K562 (cell line): ENCODE measurements at regions not wholly inside any gene's neighbourhood (a gene's known extent, or its start where the extent isn't known, plus 50 kb on each side); places are given as distances from the start of the nearest gene placed in this dataset.

Experiments used
- ATAC-seq: fragments of 200-7000 bp; cut with Tn5 transposase; 3 replicates; pipeline ENCODE4 v1.9.1; 2020; ENCODE audit warnings: moderate library complexity
- BruUV-seq: library from RNA; stranded (reverse); fragments of 400-500 nt; replicated peaks from 2 replicates; lab custom pipeline; 2021; lab: Mats Ljungman, UMichigan
- CTCF ChIA-PET: fragments of 300-600 bp; formaldehyde crosslinking; extraction: SDS; loops from one replicate; lab custom pipeline; 2021; ENCODE audit warnings: low intra/inter-chr PET ratio; lab: Yijun Ruan, JAX
- POLR2A ChIA-PET: fragments of 300-600, 350-650 bp; sonication (Branson Sonifier 250); formaldehyde crosslinking; extraction: SDS; loops from one replicate; lab custom pipeline; 2021; ENCODE audit warnings: antibody characterized with exemption, inconsistent platforms; lab: Yijun Ruan, JAX
- DNase-seq, 4 experiments: peaks; one replicate each; pipeline versions ENCODE4 v3.0.0 to v3.0.0-alpha.2; 2011 to 2018; ENCODE audit warnings: low spot score in 3 of 4, mixed read lengths in 3 of 4; ENCODE audit errors: extremely low read depth in 1 of 4
- FAIRE-seq: peaks from 2 replicates; lab custom pipeline; 2011; peaks lifted over from hg19 to GRCh38; lab: Jason Lieb, UNC
- H2AFZ ChIP-seq: 2 replicates; pipeline ENCODE4 v1.6.0; 2011; ENCODE audit warnings: low read depth, low read length, control low read depth, inconsistent platforms
- H3K27ac ChIP-seq: fragments of 200-600 bp; 3 replicates; pipeline ENCODE4 v1.8.0; 2011; ENCODE audit warnings: low read depth, mild to moderate bottlenecking, control low read depth, inconsistent platforms, low read length, moderate library complexity, mixed read lengths; ENCODE audit errors: extremely low read depth
- H3K27me3 ChIP-seq, 2 experiments: fragments of 300-600 bp in 1 of 2; 2 replicates in 1 of 2; 3 replicates in 1 of 2; pipeline versions ENCODE4 v1.6.0 to v1.8.0; 2011; ENCODE audit warnings: inconsistent platforms in 2 of 2, low read length in 2 of 2, mild to moderate bottlenecking in 1 of 2, mixed read lengths in 1 of 2, moderate library complexity in 1 of 2; ENCODE audit not compliant: control insufficient read depth in 2 of 2, insufficient read depth in 2 of 2
- H3K36me3 ChIP-seq: fragments of 300-600 bp; 3 replicates; pipeline ENCODE4 v1.8.0; 2011; ENCODE audit warnings: mild to moderate bottlenecking, low read length, inconsistent platforms; ENCODE audit not compliant: control insufficient read depth, insufficient read depth
- H3K4me1 ChIP-seq, 2 experiments: fragments of 200-600 bp in 1 of 2; replicated peaks in 1 of 2; 2 replicates in 1 of 2; 3 replicates in 1 of 2; pipeline versions ENCODE4 v1.5.1 to v1.8.0; 2011; ENCODE audit warnings: inconsistent platforms in 2 of 2, low read length in 2 of 2, mild to moderate bottlenecking in 1 of 2, mixed read lengths in 1 of 2, moderate library complexity in 1 of 2; ENCODE audit not compliant: control insufficient read depth in 2 of 2, insufficient read depth in 2 of 2
- H3K4me2 ChIP-seq: 2 replicates; pipeline ENCODE4 v1.6.1; 2011; ENCODE audit warnings: low read length, control low read depth, inconsistent platforms, mixed read lengths; ENCODE audit not compliant: insufficient read depth
- H3K4me3 ChIP-seq: fragments of 200-600 bp; sonication (generic), shearing (Covaris generic); 2 replicates; pipeline ENCODE4 v1.5.1; 2016; ENCODE audit warnings: control low read depth, inconsistent platforms
- H3K79me2 ChIP-seq: fragments of 200-600 bp; 3 replicates; pipeline ENCODE4 v1.8.0; 2011; ENCODE audit warnings: low read length, inconsistent platforms; ENCODE audit not compliant: control insufficient read depth, insufficient read depth
- H3K9ac ChIP-seq, 2 experiments: 2 replicates each; pipeline versions ENCODE4 v1.6.0 to v1.6.1; 2011; ENCODE audit warnings: low read depth in 2 of 2, low read length in 2 of 2, control low read depth in 1 of 2, inconsistent platforms in 1 of 2, mild to moderate bottlenecking in 1 of 2, mixed read lengths in 1 of 2; ENCODE audit not compliant: insufficient read depth in 1 of 2
- H3K9me1 ChIP-seq: one replicate; pipeline ENCODE4 v1.6.0; 2011; ENCODE audit warnings: inconsistent platforms, mild to moderate bottlenecking, low read length, moderate library complexity; ENCODE audit not compliant: control insufficient read depth, insufficient read depth
- H3K9me3 ChIP-seq: replicated peaks from 2 replicates; pipeline ENCODE4 v1.5.1; 2011; ENCODE audit warnings: low read depth, low read length, inconsistent platforms; ENCODE audit not compliant: control insufficient read depth, insufficient read depth
- H4K20me1 ChIP-seq: replicated peaks from 2 replicates; pipeline ENCODE4 v1.6.1; 2011; ENCODE audit warnings: low read length, inconsistent platforms, mixed read lengths; ENCODE audit not compliant: control insufficient read depth, insufficient read depth
- DDX20 ChIP-seq: fragments of 450-650 bp; IDR thresholded peaks from 2 replicates; pipeline ENCODE4 v1.6.1; 2016; ENCODE audit warnings: missing genetic modification characterization, low read depth, mild to moderate bottlenecking, missing compliant biosample characterization, moderate library complexity
- E2F8 ChIP-seq: fragments of 450-650 bp; IDR thresholded peaks from 2 replicates; pipeline ENCODE4 v1.7.1; 2018; ENCODE audit warnings: mild to moderate bottlenecking, low read depth; ENCODE audit not compliant: partially characterized antibody
- ZNF764 ChIP-seq: fragments of 250-450 bp; sonication (Bioruptor Pico); IDR thresholded peaks from 2 replicates; pipeline ENCODE4 v1.4.0; 2020; ENCODE audit warnings: low read depth, mild to moderate bottlenecking, moderate library complexity
- WGBS: fragments of 100-300 bp; shearing (Covaris generic); methylation state at CpG from one replicate; pipeline ENCODE4 v1.1.6; 2016; ENCODE audit warnings: low coverage, mixed read lengths; ENCODE audit not compliant: insufficient coverage; ENCODE audit errors: missing lambda C conversion rate; 5-methylcytosine and 5-hydroxymethylcytosine counted together
- in situ Hi-C: fragments of 300-500 bp; cut with MboI; formaldehyde crosslinking; loops from 4 replicates; pipeline ENCODE4 v1.15.0; 2018; ENCODE audit warnings: inconsistent platforms, mixed read lengths
- intact Hi-C: fragments of 100-400 bp; cut with micrococcal nuclease; formaldehyde crosslinking; loops from 2 replicates; pipeline ENCODE4 v1.14.2; 2022

GRCh38 chr4:125952631-125953030, 637.9 kb downstream of the FAT4 start (continued):
- TF ChIP-seq E2F8 = no peak

- intact Hi-C loops = no loop called here
- no peaks in the 10 kb centered on the region for H4K20me1 ChIP-seq
- BruUV-seq = no TSS peak
- no peak overlapping the region for H3K4me3 ChIP-seq
- H3K9me3 ChIP-seq = no peaks in the 10 kb centered on the region
- POLR2A ChIA-PET = no interaction called here
- no peaks in the 10 kb centered on the region for H3K79me2 ChIP-seq
- WGBS = 7% methylated on average over 1 of the region's 1 CpG
- H3K9me1 ChIP-seq = no peaks in the 10 kb centered on the region
- CTCF ChIA-PET = no interaction called here
- H3K36me3 ChIP-seq = no peaks in the 10 kb centered on the region
- ATAC-seq = no peak
- no peak overlapping the region for H2AFZ ChIP-seq
- in situ Hi-C loops = no loop called here
- H3K27ac ChIP-seq = no peak overlapping the region
- no peaks in the 10 kb centered on the region for H3K27me3 ChIP-seq
- TF ChIP-seq DDX20 = no peak
- TF ChIP-seq ZNF764 (CRISPR knock-in tag) = no peak
- TF ChIP-seq, all 486 proteins: peak for 0
- DNase-seq (no peak), FAIRE-seq (no peak)
- no peaks in the 10 kb centered on the region for H3K4me1 ChIP-seq
- H3K9ac ChIP-seq = no peak overlapping the region
- H3K4me2 ChIP-seq = no peak overlapping the region
These were observed 641.5 kb downstream of the FAT4 start for GRCh38 chr4:125956276-125956675.
